ENCODE measurements at regions not wholly inside any gene's neighbourhood (a gene's known extent, or its start where the extent isn't known, plus 50 kb on each side); places are given as distances from the start of the nearest gene placed in this dataset.

DNA sequence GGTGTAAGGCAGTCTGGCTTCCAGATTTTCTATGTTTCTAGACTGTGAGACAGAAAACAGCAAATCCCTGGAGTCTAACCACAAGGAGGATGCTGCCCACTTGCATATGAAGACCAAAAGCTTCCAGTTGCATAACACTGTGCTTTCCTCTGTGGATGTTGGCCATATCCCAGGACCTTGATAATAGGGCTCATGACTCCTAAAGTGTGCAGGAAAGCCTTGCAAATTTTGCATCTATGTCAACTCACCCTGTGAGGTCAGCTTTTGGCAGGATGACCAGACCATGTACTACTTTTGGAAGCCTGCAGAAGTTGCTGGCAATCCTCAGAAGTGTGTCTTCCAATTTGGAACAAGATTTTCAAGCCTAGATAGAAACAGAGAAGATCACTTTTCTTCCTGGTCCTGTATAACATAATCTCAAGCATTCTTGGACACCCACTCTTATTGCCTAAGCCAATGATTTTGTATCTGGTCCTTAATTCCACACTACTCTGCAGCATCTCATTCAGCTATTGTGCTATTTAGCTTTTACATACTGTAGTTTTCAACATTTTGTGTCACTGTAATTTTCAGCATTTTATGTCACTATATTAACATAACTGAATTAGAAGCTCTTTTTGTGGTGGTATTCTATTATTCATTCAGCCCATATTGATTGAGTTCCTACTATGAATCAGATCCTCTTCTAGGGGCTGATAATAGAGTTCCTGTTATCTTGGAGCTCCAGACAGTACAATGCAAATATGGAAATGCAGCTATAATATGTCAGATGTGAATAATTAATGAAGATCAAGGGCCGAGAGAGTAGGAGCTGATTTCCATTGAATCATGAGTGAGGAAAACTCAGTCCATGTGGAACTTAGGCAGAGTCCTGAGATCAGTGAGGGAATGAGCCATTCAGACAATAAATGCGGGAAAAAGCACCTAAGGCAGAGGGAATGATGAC is 85.3 kb upstream of the RAB27B start:
- no peaks in the 10 kb centered on the region for H3K36me3 ChIP-seq (ENCODE audit: control insufficient read depth, insufficient read depth, low read length)
- H3K4me3 ChIP-seq (ENCODE audit: extremely low read depth, insufficient read depth, low read length, poor library complexity, severe bottlenecking): no peak overlapping the region

DNA sequence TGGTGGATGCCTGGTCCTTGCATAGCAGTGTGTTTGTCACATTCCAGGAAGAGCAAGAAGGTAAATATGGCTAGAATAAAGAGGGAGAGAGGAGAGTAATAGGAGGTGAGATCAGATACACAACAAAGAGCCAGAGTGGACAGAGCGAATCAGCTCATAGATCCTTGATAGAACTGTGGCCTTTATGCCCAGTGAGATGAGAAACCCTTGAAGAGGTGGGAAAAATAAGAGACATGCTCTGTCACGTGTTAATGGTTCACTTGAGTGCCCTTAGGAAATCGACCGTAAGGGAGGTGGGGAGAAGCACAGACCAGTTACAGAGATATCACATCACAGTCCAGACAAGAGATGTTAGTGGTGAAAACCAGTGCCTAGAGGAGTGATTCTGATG is 84.7 kb upstream of the RAB27B start:
- Histone ChIP-seq H3K4me3 (ENCODE audit: extremely low read depth, insufficient read depth, low read length, poor library complexity, severe bottlenecking) (no peak overlapping the region), H3K9me3 (ENCODE audit: control insufficient read depth, low read length) (no peaks in the 10 kb centered on the region), H3K36me3 (ENCODE audit: control insufficient read depth, insufficient read depth, low read length) (no peaks in the 10 kb centered on the region), H3K27ac (ENCODE audit: low read depth, low read length, severe bottlenecking) (no peak overlapping the region), H3K4me1 (ENCODE audit: control insufficient read depth, insufficient read depth, low read length, poor library complexity, severe bottlenecking) (no peaks in the 10 kb centered on the region)
- WGBS, 2 experiments (ENCODE audit: insufficient coverage in 2 of 2): 87 to 100% methylated on average over 1 of the region's 4 CpGs

More for the DNA sequence above, 85.3 kb upstream of the RAB27B start:
- Histone ChIP-seq H3K4me1 (ENCODE audit: control insufficient read depth, insufficient read depth, low read length, poor library complexity, severe bottlenecking) (no peaks in the 10 kb centered on the region), H3K9me3 (ENCODE audit: control insufficient read depth, low read length) (no peaks in the 10 kb centered on the region), H3K27ac (ENCODE audit: low read depth, low read length, severe bottlenecking) (no peak overlapping the region)
- 84 to 96% methylated on average over 2 of the region's 2 CpGs for WGBS, 2 experiments (ENCODE audit: insufficient coverage in 2 of 2)

DNA sequence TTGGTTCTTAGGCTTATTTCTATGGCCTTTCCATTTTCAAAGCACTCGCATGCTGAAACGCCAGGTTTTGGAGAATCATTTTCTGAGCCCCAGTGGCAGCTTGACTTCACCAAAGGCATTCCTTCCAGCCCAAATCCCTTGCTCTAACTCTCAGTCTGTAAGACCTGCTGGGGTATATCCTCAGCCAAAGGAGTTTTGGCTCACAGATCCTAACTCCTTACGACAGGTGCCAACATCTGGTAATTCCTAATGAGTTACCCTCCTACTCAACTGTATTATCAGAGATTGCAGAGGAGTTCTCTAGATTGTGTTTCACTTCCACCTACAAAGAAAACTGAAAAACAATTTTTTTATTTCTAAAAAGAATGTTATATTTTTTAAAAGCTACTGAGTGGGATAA is 79.0 kb upstream of the RAB27B start:
- WGBS, 2 experiments (ENCODE audit: insufficient coverage in 2 of 2): 75 to 89% methylated on average over 1 to 2 of the region's 3 CpGs
- no peaks in the 10 kb centered on the region for H3K36me3 ChIP-seq (ENCODE audit: control insufficient read depth, insufficient read depth, low read length)

DNA sequence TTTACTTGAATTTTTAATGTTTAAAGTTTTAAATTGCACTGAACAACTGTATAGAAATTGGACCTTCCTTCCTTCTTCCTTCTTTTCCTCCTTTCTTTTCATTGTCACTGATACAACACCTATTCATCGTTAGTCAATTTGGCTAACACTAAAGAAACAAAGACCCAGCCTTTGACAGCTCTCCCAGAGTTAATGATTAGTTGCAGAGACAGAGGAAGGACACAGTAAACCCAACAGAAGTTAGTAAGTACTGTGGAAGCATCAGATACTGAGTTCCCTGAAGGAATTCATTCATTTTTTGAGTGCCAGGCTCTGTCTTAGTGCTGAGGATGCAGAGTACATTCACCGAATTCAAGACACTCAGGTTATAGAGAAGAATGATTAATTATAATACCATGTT is 77.9 kb upstream of the RAB27B start:
- Histone ChIP-seq H3K4me1 (ENCODE audit: control insufficient read depth, insufficient read depth, low read length, poor library complexity, severe bottlenecking) (no peaks in the 10 kb centered on the region), H3K4me3 (ENCODE audit: extremely low read depth, insufficient read depth, low read length, poor library complexity, severe bottlenecking) (no peak overlapping the region), H3K27ac (ENCODE audit: low read depth, low read length, severe bottlenecking) (no peak overlapping the region), H3K9me3 (ENCODE audit: control insufficient read depth, low read length) (no peaks in the 10 kb centered on the region), H3K36me3 (ENCODE audit: control insufficient read depth, insufficient read depth, low read length) (no peaks in the 10 kb centered on the region)
- WGBS, 2 experiments (ENCODE audit: insufficient coverage in 2 of 2): no CpG with 5 or more reads among the region's 2 CpGs

More for the DNA sequence above, 79.0 kb upstream of the RAB27B start:
- Histone ChIP-seq H3K4me1 (ENCODE audit: control insufficient read depth, insufficient read depth, low read length, poor library complexity, severe bottlenecking) (no peaks in the 10 kb centered on the region), H3K27ac (ENCODE audit: low read depth, low read length, severe bottlenecking) (no peak overlapping the region), H3K9me3 (ENCODE audit: control insufficient read depth, low read length) (no peaks in the 10 kb centered on the region), H3K4me3 (ENCODE audit: extremely low read depth, insufficient read depth, low read length, poor library complexity, severe bottlenecking) (no peak overlapping the region)

DNA sequence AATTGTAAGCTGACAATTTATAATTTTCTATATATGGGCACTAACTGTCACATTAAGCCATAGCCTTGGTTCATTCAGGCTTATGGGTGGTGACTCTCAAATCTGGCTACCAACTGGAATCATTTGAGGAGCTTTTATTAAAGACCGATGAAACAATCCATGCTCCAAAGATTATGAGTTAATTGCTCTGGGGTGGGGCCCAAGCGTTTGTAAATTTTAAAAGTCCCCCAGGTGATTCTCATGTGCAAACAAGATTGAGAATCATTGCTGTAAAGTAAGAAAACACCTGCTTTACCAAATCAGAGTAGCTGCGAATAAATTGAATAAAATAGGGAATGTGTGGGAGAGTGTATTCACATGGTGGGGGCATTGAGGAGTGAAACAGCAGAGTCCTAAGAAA is 76.1 kb upstream of the RAB27B start:
- H3K4me3 ChIP-seq (ENCODE audit: extremely low read depth, insufficient read depth, low read length, poor library complexity, severe bottlenecking): no peak overlapping the region
- H3K4me1 ChIP-seq (ENCODE audit: control insufficient read depth, insufficient read depth, low read length, poor library complexity, severe bottlenecking): no peaks in the 10 kb centered on the region
- WGBS, 2 experiments (ENCODE audit: insufficient coverage in 2 of 2): 88 to 100% methylated on average over 3 of the region's 3 CpGs
- no peaks in the 10 kb centered on the region for H3K36me3 ChIP-seq (ENCODE audit: control insufficient read depth, insufficient read depth, low read length)
- H3K9me3 ChIP-seq (ENCODE audit: control insufficient read depth, low read length): no peaks in the 10 kb centered on the region
- H3K27ac ChIP-seq (ENCODE audit: low read depth, low read length, severe bottlenecking): no peak overlapping the region

DNA sequence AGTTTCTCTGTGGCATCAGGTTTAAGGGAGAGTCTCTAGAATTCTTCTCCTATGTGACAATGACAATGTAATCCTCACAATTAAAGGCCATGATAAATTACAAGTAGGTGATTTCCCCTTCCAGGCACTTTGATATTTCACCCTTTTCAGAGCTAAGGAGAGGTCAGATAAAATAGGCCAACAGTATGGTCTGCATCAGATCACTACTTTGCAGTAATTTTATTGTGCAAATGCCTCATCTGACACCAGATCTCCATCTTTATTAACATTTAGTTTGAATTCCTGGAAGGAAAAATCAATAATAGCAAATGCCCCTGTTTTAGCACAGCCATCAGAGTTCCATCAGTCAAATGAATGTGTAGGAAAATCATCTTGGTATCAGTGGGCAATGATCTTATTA is 72.8 kb upstream of the RAB27B start:
- no peak overlapping the region for H3K4me3 ChIP-seq (ENCODE audit: extremely low read depth, insufficient read depth, low read length, poor library complexity, severe bottlenecking)
- H3K36me3 ChIP-seq (ENCODE audit: control insufficient read depth, insufficient read depth, low read length): no peaks in the 10 kb centered on the region
- no peak overlapping the region for H3K27ac ChIP-seq (ENCODE audit: low read depth, low read length, severe bottlenecking)
- H3K9me3 ChIP-seq (ENCODE audit: control insufficient read depth, low read length): peaks cover 6% of the 10 kb centered on the region
- H3K4me1 ChIP-seq (ENCODE audit: control insufficient read depth, insufficient read depth, low read length, poor library complexity, severe bottlenecking): no peaks in the 10 kb centered on the region

DNA sequence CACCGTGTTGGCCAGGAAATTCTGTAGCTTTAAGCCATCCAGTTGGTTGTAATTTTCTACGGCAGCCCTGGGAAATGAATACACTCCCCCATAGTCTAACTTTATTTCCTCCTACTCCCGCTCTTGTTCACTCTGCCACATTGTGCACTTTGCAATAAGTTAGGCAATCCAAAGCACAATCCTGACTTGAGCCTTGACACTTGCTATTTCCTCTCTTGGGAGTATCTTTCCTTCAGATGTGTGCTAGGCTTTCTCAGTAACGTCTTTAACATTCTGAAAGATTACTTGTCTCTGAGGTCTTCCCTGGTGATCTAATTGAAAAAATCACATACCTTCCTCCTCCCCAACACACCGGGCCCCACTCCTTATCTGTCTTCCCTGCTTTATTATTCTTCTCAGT is 65.9 kb upstream of the RAB27B start:
- no peaks in the 10 kb centered on the region for H3K36me3 ChIP-seq (ENCODE audit: control insufficient read depth, insufficient read depth, low read length)
- H3K4me1 ChIP-seq (ENCODE audit: control insufficient read depth, insufficient read depth, low read length, poor library complexity, severe bottlenecking): no peaks in the 10 kb centered on the region
- peaks cover 6% of the 10 kb centered on the region for H3K9me3 ChIP-seq (ENCODE audit: control insufficient read depth, low read length)
- H3K27ac ChIP-seq (ENCODE audit: low read depth, low read length, severe bottlenecking): no peak overlapping the region
- no peak overlapping the region for H3K4me3 ChIP-seq (ENCODE audit: extremely low read depth, insufficient read depth, low read length, poor library complexity, severe bottlenecking)
- WGBS, 2 experiments (ENCODE audit: insufficient coverage in 2 of 2): 73 to 89% methylated on average over 4 to 5 of the region's 5 CpGs

DNA sequence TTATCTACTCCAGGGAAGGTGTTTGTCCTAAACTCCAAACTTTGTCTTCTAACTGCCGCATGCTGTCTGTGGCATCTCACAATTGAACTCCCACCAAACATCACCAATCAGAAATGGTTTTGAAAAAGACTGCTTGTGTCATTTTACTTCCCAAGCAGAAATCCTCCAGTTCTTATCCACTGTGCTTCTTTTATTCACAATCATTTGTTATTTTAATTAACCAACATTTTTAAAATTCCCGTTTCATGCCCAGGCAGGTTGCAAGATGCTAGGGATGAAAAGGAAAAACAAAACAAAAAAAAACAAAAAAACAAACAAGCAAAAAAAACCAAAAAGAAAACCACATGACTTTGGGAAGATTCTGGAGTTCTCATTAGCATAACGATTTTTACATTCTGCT is 63.5 kb upstream of the RAB27B start:
- H3K4me1 ChIP-seq (ENCODE audit: control insufficient read depth, insufficient read depth, low read length, poor library complexity, severe bottlenecking): no peaks in the 10 kb centered on the region

DNA sequence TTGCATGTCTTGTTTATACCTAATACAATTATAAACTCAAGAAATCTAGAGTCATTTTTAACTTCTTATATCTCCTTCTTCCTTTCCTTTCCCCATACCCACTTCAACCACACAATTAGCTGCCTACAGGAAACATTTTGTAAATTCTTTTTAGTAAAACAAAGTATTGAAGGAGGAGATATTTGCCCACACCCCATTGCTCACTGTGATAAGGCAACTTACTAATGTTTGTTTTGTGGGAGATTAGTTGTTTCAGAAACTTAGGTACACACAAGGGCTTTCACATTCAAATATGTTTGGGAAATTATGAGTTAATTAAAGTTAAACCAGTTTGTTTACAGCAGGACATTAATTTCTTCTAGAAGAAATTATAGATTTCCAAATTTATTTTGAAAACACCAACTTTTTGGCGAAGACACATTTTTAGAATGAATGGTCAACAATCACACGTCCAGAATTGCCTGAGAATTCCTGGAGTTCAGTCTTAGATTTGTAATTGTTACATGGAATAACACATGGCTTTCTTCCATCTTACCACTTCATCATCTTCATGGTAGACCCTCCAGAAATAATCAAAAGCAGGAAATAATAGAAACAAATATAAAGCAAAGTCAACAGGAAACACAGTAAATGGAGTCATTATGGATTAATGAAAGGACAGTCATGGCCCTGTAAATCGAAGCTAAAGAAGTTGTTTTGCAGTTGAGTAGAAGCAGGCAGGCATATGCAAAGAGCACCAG is 62.5 kb upstream of the RAB27B start:
- H3K9me3 ChIP-seq (ENCODE audit: control insufficient read depth, low read length): no peaks in the 10 kb centered on the region
- WGBS, 2 experiments (ENCODE audit: insufficient coverage in 2 of 2): 80 to 82% methylated on average over 1 to 3 of the region's 3 CpGs
- H3K4me1 ChIP-seq (ENCODE audit: control insufficient read depth, insufficient read depth, low read length, poor library complexity, severe bottlenecking): no peaks in the 10 kb centered on the region
- H3K4me3 ChIP-seq (ENCODE audit: extremely low read depth, insufficient read depth, low read length, poor library complexity, severe bottlenecking): no peak overlapping the region
- no peak overlapping the region for H3K27ac ChIP-seq (ENCODE audit: low read depth, low read length, severe bottlenecking)
- H3K36me3 ChIP-seq (ENCODE audit: control insufficient read depth, insufficient read depth, low read length): no peaks in the 10 kb centered on the region

More for the DNA sequence above, 63.5 kb upstream of the RAB27B start:
- H3K27ac ChIP-seq (ENCODE audit: low read depth, low read length, severe bottlenecking): no peak overlapping the region
- H3K36me3 ChIP-seq (ENCODE audit: control insufficient read depth, insufficient read depth, low read length): no peaks in the 10 kb centered on the region
- WGBS, 2 experiments (ENCODE audit: insufficient coverage in 2 of 2): 75 to 94% methylated on average over 2 of the region's 3 CpGs
- peaks cover under 1% of the 10 kb centered on the region for H3K9me3 ChIP-seq (ENCODE audit: control insufficient read depth, low read length)
- no peak overlapping the region for H3K4me3 ChIP-seq (ENCODE audit: extremely low read depth, insufficient read depth, low read length, poor library complexity, severe bottlenecking)

DNA sequence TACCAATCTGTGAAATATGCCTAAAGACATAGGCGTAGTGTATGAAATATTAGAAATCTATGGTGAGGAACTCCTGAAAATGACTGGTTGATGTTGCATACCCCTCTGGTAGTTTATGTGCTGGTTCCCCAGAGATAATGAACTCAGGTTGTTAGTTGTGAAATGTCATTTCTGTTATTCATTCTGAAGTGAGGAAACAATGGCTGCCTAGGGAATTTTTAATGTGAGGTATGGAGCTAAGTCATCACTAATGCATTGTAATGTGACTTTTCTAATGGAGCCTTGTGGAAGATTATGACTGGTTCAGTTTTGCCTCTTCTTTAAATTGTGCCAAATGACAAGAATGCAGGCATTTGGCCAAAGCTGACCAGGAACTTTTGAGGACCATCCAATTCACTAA is 61.6 kb upstream of the RAB27B start:
- H3K4me1 ChIP-seq (ENCODE audit: control insufficient read depth, insufficient read depth, low read length, poor library complexity, severe bottlenecking): no peaks in the 10 kb centered on the region
- H3K4me3 ChIP-seq (ENCODE audit: extremely low read depth, insufficient read depth, low read length, poor library complexity, severe bottlenecking): no peak overlapping the region
- H3K36me3 ChIP-seq (ENCODE audit: control insufficient read depth, insufficient read depth, low read length): no peaks in the 10 kb centered on the region
- WGBS, 2 experiments (ENCODE audit: insufficient coverage in 2 of 2): no CpG with 5 or more reads among the region's 1 CpG
- no peak overlapping the region for H3K27ac ChIP-seq (ENCODE audit: low read depth, low read length, severe bottlenecking)
- no peaks in the 10 kb centered on the region for H3K9me3 ChIP-seq (ENCODE audit: control insufficient read depth, low read length)

DNA sequence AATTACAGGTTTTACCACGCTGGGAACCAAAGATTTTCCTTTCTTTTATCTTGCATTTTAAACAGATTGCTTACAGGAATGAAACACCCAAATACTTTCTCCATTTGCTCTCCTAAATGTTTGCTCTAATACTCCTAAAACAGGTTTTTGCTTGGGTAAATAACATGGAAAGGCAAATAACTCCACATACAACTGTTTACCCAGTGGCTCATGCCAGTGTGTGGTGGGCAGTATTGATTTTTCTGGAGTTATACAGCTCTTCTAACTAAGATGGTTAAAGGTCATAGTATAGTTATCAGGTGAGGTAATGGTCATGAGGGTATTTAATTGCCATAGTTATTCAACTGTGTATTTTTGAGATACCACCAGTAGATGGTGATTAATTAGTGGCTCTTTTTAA is 61.2 kb upstream of the RAB27B start:
- Histone ChIP-seq H3K27ac (ENCODE audit: low read depth, low read length, severe bottlenecking) (no peak overlapping the region), H3K4me1 (ENCODE audit: control insufficient read depth, insufficient read depth, low read length, poor library complexity, severe bottlenecking) (no peaks in the 10 kb centered on the region), H3K4me3 (ENCODE audit: extremely low read depth, insufficient read depth, low read length, poor library complexity, severe bottlenecking) (no peak overlapping the region), H3K9me3 (ENCODE audit: control insufficient read depth, low read length) (no peaks in the 10 kb centered on the region), H3K36me3 (ENCODE audit: control insufficient read depth, insufficient read depth, low read length) (no peaks in the 10 kb centered on the region)
- WGBS, 2 experiments (ENCODE audit: insufficient coverage in 2 of 2): 83% methylated on average over 1 of the region's 1 CpG; no CpG with 5 or more reads in 1 of the 2 experiments

Measured in mesodermal cell (in vitro differentiated cells).